PFSK-1 (cell line): ENCODE measurements at regions not wholly inside any gene's neighbourhood (a gene's known extent, or its start where the extent isn't known, plus 50 kb on each side); places are given as distances from the start of the nearest gene placed in this dataset.

Source experiments
- TAF1 ChIP-seq: IDR thresholded peaks from 2 replicates; pipeline ENCODE4 v1.6.1; 2012; ENCODE audit warnings: low read length, control low read depth, borderline replicate concordance; ENCODE audit not compliant: insufficient read depth
- TF ChIP-seq, protein P1 (sequence below), 2 experiments: IDR thresholded peaks; 2 replicates each; pipeline versions ENCODE4 v1.6.1 to v1.8.0; 2011 to 2012; ENCODE audit warnings: low read depth in 2 of 2, low read length in 2 of 2, control low read depth in 1 of 2, inconsistent platforms in 1 of 2, mild to moderate bottlenecking in 1 of 2, moderate library complexity in 1 of 2; ENCODE audit not compliant: insufficient read depth in 1 of 2

DNA sequence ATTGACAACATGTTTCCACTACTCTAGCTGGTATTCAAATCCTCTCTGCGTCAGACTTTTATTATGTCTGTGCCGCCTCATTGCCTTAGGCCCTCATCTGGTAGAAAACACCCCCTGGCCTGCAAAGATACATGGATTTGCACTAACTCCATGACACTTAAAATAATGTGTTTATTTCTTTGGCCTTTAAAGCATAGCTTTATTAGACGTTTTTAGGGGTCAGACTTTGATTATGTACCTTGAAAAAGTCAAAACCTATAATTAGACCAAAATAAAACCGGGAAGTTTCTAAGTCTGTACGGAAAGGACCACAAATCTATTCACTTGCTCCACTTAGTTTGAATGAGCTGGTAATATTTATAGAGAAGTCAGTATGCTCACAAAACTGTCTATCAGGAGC, 357.9 kb upstream of the NOX3 start:
- no peak for TF ChIP-seq TAF1
- TF ChIP-seq, protein P1, sequence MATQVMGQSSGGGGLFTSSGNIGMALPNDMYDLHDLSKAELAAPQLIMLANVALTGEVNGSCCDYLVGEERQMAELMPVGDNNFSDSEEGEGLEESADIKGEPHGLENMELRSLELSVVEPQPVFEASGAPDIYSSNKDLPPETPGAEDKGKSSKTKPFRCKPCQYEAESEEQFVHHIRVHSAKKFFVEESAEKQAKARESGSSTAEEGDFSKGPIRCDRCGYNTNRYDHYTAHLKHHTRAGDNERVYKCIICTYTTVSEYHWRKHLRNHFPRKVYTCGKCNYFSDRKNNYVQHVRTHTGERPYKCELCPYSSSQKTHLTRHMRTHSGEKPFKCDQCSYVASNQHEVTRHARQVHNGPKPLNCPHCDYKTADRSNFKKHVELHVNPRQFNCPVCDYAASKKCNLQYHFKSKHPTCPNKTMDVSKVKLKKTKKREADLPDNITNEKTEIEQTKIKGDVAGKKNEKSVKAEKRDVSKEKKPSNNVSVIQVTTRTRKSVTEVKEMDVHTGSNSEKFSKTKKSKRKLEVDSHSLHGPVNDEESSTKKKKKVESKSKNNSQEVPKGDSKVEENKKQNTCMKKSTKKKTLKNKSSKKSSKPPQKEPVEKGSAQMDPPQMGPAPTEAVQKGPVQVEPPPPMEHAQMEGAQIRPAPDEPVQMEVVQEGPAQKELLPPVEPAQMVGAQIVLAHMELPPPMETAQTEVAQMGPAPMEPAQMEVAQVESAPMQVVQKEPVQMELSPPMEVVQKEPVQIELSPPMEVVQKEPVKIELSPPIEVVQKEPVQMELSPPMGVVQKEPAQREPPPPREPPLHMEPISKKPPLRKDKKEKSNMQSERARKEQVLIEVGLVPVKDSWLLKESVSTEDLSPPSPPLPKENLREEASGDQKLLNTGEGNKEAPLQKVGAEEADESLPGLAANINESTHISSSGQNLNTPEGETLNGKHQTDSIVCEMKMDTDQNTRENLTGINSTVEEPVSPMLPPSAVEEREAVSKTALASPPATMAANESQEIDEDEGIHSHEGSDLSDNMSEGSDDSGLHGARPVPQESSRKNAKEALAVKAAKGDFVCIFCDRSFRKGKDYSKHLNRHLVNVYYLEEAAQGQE (IDR thresholded peaks at IDR 0.05; ENCODE audit: insufficient read depth in 1 of 2, low read depth in 2 of 2, low read length in 2 of 2) = no peak
